K562 (cell line): ENCODE measurements at regions not wholly inside any gene's neighbourhood (a gene's known extent, or its start where the extent isn't known, plus 50 kb on each side); places are given as distances from the start of the nearest gene placed in this dataset.

Source experiments
- ATAC-seq: fragments of 200-7000 bp; cut with Tn5 transposase; 3 replicates; pipeline ENCODE4 v1.9.1; 2020; ENCODE audit warnings: moderate library complexity
- BruUV-seq: library from RNA; stranded (reverse); fragments of 400-500 nt; replicated peaks from 2 replicates; lab custom pipeline; 2021; lab: Mats Ljungman, UMichigan
- CTCF ChIA-PET: fragments of 300-600 bp; formaldehyde crosslinking; extraction: SDS; loops from one replicate; lab custom pipeline; 2021; ENCODE audit warnings: low intra/inter-chr PET ratio; lab: Yijun Ruan, JAX
- POLR2A ChIA-PET: fragments of 300-600, 350-650 bp; sonication (Branson Sonifier 250); formaldehyde crosslinking; extraction: SDS; loops from one replicate; lab custom pipeline; 2021; ENCODE audit warnings: antibody characterized with exemption, inconsistent platforms; lab: Yijun Ruan, JAX
- DNase-seq, 4 experiments: peaks; one replicate each; pipeline versions ENCODE4 v3.0.0 to v3.0.0-alpha.2; 2011 to 2018; ENCODE audit warnings: low spot score in 3 of 4, mixed read lengths in 3 of 4; ENCODE audit errors: extremely low read depth in 1 of 4
- FAIRE-seq: peaks from 2 replicates; lab custom pipeline; 2011; peaks lifted over from hg19 to GRCh38; lab: Jason Lieb, UNC
- H2AFZ ChIP-seq: 2 replicates; pipeline ENCODE4 v1.6.0; 2011; ENCODE audit warnings: low read depth, low read length, control low read depth, inconsistent platforms
- H3K27ac ChIP-seq: fragments of 200-600 bp; 3 replicates; pipeline ENCODE4 v1.8.0; 2011; ENCODE audit warnings: low read depth, mild to moderate bottlenecking, control low read depth, inconsistent platforms, low read length, moderate library complexity, mixed read lengths; ENCODE audit errors: extremely low read depth
- H3K27me3 ChIP-seq, 2 experiments: fragments of 300-600 bp in 1 of 2; 2 replicates in 1 of 2; 3 replicates in 1 of 2; pipeline versions ENCODE4 v1.6.0 to v1.8.0; 2011; ENCODE audit warnings: inconsistent platforms in 2 of 2, low read length in 2 of 2, mild to moderate bottlenecking in 1 of 2, mixed read lengths in 1 of 2, moderate library complexity in 1 of 2; ENCODE audit not compliant: control insufficient read depth in 2 of 2, insufficient read depth in 2 of 2
- H3K36me3 ChIP-seq: fragments of 300-600 bp; 3 replicates; pipeline ENCODE4 v1.8.0; 2011; ENCODE audit warnings: mild to moderate bottlenecking, low read length, inconsistent platforms; ENCODE audit not compliant: control insufficient read depth, insufficient read depth
- H3K4me1 ChIP-seq, 2 experiments: fragments of 200-600 bp in 1 of 2; replicated peaks in 1 of 2; 2 replicates in 1 of 2; 3 replicates in 1 of 2; pipeline versions ENCODE4 v1.5.1 to v1.8.0; 2011; ENCODE audit warnings: inconsistent platforms in 2 of 2, low read length in 2 of 2, mild to moderate bottlenecking in 1 of 2, mixed read lengths in 1 of 2, moderate library complexity in 1 of 2; ENCODE audit not compliant: control insufficient read depth in 2 of 2, insufficient read depth in 2 of 2
- H3K4me2 ChIP-seq: 2 replicates; pipeline ENCODE4 v1.6.1; 2011; ENCODE audit warnings: low read length, control low read depth, inconsistent platforms, mixed read lengths; ENCODE audit not compliant: insufficient read depth
- H3K4me3 ChIP-seq: fragments of 200-600 bp; sonication (generic), shearing (Covaris generic); 2 replicates; pipeline ENCODE4 v1.5.1; 2016; ENCODE audit warnings: control low read depth, inconsistent platforms
- H3K79me2 ChIP-seq: fragments of 200-600 bp; 3 replicates; pipeline ENCODE4 v1.8.0; 2011; ENCODE audit warnings: low read length, inconsistent platforms; ENCODE audit not compliant: control insufficient read depth, insufficient read depth
- H3K9ac ChIP-seq, 2 experiments: 2 replicates each; pipeline versions ENCODE4 v1.6.0 to v1.6.1; 2011; ENCODE audit warnings: low read depth in 2 of 2, low read length in 2 of 2, control low read depth in 1 of 2, inconsistent platforms in 1 of 2, mild to moderate bottlenecking in 1 of 2, mixed read lengths in 1 of 2; ENCODE audit not compliant: insufficient read depth in 1 of 2
- H3K9me1 ChIP-seq: one replicate; pipeline ENCODE4 v1.6.0; 2011; ENCODE audit warnings: inconsistent platforms, mild to moderate bottlenecking, low read length, moderate library complexity; ENCODE audit not compliant: control insufficient read depth, insufficient read depth
- H3K9me3 ChIP-seq: replicated peaks from 2 replicates; pipeline ENCODE4 v1.5.1; 2011; ENCODE audit warnings: low read depth, low read length, inconsistent platforms; ENCODE audit not compliant: control insufficient read depth, insufficient read depth
- H4K20me1 ChIP-seq: replicated peaks from 2 replicates; pipeline ENCODE4 v1.6.1; 2011; ENCODE audit warnings: low read length, inconsistent platforms, mixed read lengths; ENCODE audit not compliant: control insufficient read depth, insufficient read depth
- FOXA1 ChIP-seq: fragments of 450-650 bp; IDR thresholded peaks from 2 replicates; pipeline ENCODE4 v1.6.1; 2016; ENCODE audit warnings: mild to moderate bottlenecking, borderline replicate concordance
- FOXJ3 ChIP-seq: sonication (generic); formaldehyde crosslinking; IDR thresholded peaks from 2 replicates; pipeline ENCODE4 v1.4.0; 2020; ENCODE audit warnings: mild to moderate bottlenecking, missing genetic modification reagents
- HBP1 ChIP-seq: fragments of 450-650 bp; formaldehyde crosslinking; IDR thresholded peaks from 2 replicates; pipeline ENCODE4 v1.4.0; 2022; ENCODE audit warnings: missing genetic modification characterization
- MTA2 ChIP-seq: fragments of 450-650 bp; IDR thresholded peaks from 2 replicates; pipeline ENCODE4 v1.6.1; 2016; ENCODE audit warnings: low read depth
- NBN ChIP-seq: fragments of 450-650 bp; IDR thresholded peaks from 2 replicates; pipeline ENCODE4 v1.6.1; 2016; ENCODE audit warnings: low read depth, mild to moderate bottlenecking
- NR4A1 ChIP-seq, 2 experiments: fragments of 250-450 bp in 1 of 2; fragments of 450-650 bp in 1 of 2; sonication (Bioruptor Pico) in 1 of 2; IDR thresholded peaks; 2 replicates each; pipeline versions ENCODE4 v1.4.0 to v1.6.1; 2016 to 2020; ENCODE audit warnings: mild to moderate bottlenecking in 2 of 2, missing compliant biosample characterization in 1 of 2, missing genetic modification characterization in 1 of 2, moderate library complexity in 1 of 2
- PHB2 ChIP-seq: fragments of 450-650 bp; IDR thresholded peaks from 2 replicates; pipeline ENCODE4 v1.6.1; 2017; ENCODE audit warnings: low read depth
- TOE1 ChIP-seq, 2 experiments: fragments of 450-650 bp in 1 of 2; sonication (generic) in 1 of 2; formaldehyde crosslinking in 1 of 2; IDR thresholded peaks; 2 replicates each; pipeline versions ENCODE4 v1.7.1 to v1.8.0; 2016 to 2022; ENCODE audit warnings: borderline replicate concordance in 2 of 2, mild to moderate bottlenecking in 2 of 2, antibody characterized with exemption in 1 of 2, inconsistent platforms in 1 of 2, low read depth in 1 of 2, missing genetic modification reagents in 1 of 2, moderate library complexity in 1 of 2
- U2AF1 ChIP-seq: fragments of 200-400 bp; formaldehyde crosslinking; optimal IDR thresholded peaks from 2 replicates; pipeline ENCODE3; 2017; ENCODE audit warnings: mild to moderate bottlenecking, low read depth, low read length, moderate library complexity
- ZBTB1 ChIP-seq: sonication (generic); formaldehyde crosslinking; IDR thresholded peaks from 2 replicates; pipeline ENCODE4 v1.8.1; 2023; ENCODE audit warnings: missing genetic modification reagents, low read depth, mild to moderate bottlenecking, borderline replicate concordance
- WGBS: fragments of 100-300 bp; shearing (Covaris generic); methylation state at CpG from one replicate; pipeline ENCODE4 v1.1.6; 2016; ENCODE audit warnings: low coverage, mixed read lengths; ENCODE audit not compliant: insufficient coverage; ENCODE audit errors: missing lambda C conversion rate; 5-methylcytosine and 5-hydroxymethylcytosine counted together
- in situ Hi-C: fragments of 300-500 bp; cut with MboI; formaldehyde crosslinking; loops from 4 replicates; pipeline ENCODE4 v1.15.0; 2018; ENCODE audit warnings: inconsistent platforms, mixed read lengths
- intact Hi-C: fragments of 100-400 bp; cut with micrococcal nuclease; formaldehyde crosslinking; loops from 2 replicates; pipeline ENCODE4 v1.14.2; 2022

- BruUV-seq = no TSS peak
- Histone ChIP-seq H3K9me1 (no peaks in the 10 kb centered on the region), H3K36me3 (no peaks in the 10 kb centered on the region), H3K4me3 (no peak overlapping the region), H3K79me2 (no peaks in the 10 kb centered on the region), H2AFZ (no peak overlapping the region), H3K9me3 (no peaks in the 10 kb centered on the region), H3K27me3 (peaks cover 18 to 61% of the 10 kb centered on the region in 2 experiments), H3K27ac (no peak overlapping the region), H3K4me1 (no peaks in the 10 kb centered on the region), H3K4me2 (no peak overlapping the region), H4K20me1 (0 out of 2 replicates have a peak, but pooled peaks cover 4% of the 10 kb centered on the region), H3K9ac (no peak overlapping the region)
- 5% methylated on average over 3 of the region's 3 CpGs for WGBS
- CTCF ChIA-PET = no interaction called here
- POLR2A ChIA-PET = interaction anchor here (0.7 kb wide), 1 partner anchor 126 kb away, joined by 3 read pairs; no protein-coding TSS in a partner anchor
- intact Hi-C loops = no loop called here
- in situ Hi-C loops = loop anchor here (10.0 kb wide), 1 partner anchor 748 kb away; no protein-coding TSS in a partner anchor
- no peak for FAIRE-seq
- TF ChIP-seq U2AF1 (no peak), NR4A1 (CRISPR knock-in tag; IDR thresholded peaks at IDR 0.05) (no peak), NR4A1 (tag; IDR thresholded peaks at IDR 0.05) (no peak), NBN (no peak), TOE1 (IDR thresholded peaks at IDR 0.05; ENCODE audit: borderline replicate concordance) (no peak), TOE1 (CRISPR knock-in tag; IDR thresholded peaks at IDR 0.05; ENCODE audit: borderline replicate concordance, low read depth) (no peak), PHB2 (no peak), FOXA1 (no peak), HBP1 (CRISPR knock-in tag) (no peak), MTA2 (no peak), FOXJ3 (CRISPR knock-in tag) (no peak), ZBTB1 (CRISPR knock-in tag) (no peak)
- DNase-seq = no peak
- ATAC-seq = no peak
These were observed 278.8 kb downstream of the CDC5L start for GRCh38 chr6:44666324-44666723.
